ENCODE measurements at regions not wholly inside any gene's neighbourhood (a gene's known extent, or its start where the extent isn't known, plus 50 kb on each side); places are given as distances from the start of the nearest gene placed in this dataset.

DNA sequence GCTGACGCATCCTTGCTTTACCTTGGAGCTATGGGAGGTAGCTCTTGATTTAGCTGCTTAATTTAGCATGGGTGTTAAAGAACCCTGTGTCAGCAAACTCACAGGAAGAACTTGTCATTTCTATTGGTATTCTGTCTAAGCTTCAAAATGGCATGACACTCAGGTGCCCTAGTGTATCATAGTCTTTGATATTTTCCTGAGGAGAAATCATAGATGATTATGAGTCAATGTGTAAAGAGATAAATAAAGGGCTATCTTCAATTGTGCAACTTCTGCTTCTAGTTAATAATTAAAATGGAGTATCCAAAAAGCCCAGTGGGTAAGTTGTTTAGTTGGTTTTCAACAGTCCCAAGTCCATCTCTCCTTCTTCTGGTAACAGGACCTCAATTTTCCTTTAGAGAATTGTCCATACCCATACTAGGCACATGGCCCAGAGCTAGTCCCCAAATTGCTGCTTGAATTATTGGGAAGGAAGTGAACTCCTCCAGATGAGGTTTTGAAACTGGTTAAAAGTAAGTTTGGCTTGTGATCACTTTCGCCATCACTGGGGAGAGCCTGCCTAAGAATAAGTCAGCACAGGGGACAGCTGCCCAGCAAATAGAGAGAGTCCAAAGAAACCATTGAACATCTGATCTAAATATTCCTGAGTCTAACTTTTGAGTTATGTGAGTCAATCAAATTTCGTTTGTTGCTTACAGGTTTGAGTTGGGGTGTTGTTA lies 169.0 kb upstream of the PHYHIPL start:
- TF ChIP-seq NFYB (CRISPR knock-in tag; conservative IDR thresholded peaks at IDR 0.05; ENCODE audit: low read depth) (no peak), FOXK1 (CRISPR knock-in tag; IDR thresholded peaks at IDR 0.05) (no peak), RORB (CRISPR knock-in tag; IDR thresholded peaks at IDR 0.05) (no peak), CTCF (IDR thresholded peaks at IDR 0.05) (no peak), ATF2 (CRISPR knock-in tag; IDR thresholded peaks at IDR 0.05; ENCODE audit: borderline replicate concordance, low read depth) (no peak), MYBL2 (CRISPR knock-in tag; IDR thresholded peaks at IDR 0.05) (no peak), EMX1 (CRISPR knock-in tag; IDR thresholded peaks at IDR 0.05) (no peak)
- TF ChIP-seq, protein P1, sequence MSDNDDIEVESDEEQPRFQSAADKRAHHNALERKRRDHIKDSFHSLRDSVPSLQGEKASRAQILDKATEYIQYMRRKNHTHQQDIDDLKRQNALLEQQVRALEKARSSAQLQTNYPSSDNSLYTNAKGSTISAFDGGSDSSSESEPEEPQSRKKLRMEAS (CRISPR knock-in tag; IDR thresholded peaks at IDR 0.05): no peak
